Spleen (tissue), 7 donors: ENCODE measurements at regions not wholly inside any gene's neighbourhood (a gene's known extent, or its start where the extent isn't known, plus 50 kb on each side); places are given as distances from the start of the nearest gene placed in this dataset.

Experiments used
- CTCF ChIP-seq, 11 experiments: fragments of 200-600 bp in 7 of 11; fragments of 450-650 bp in 4 of 11; sonication (generic) in 4 of 11; IDR thresholded peaks in 8 of 11; conservative IDR thresholded peaks in 3 of 11; 1 replicate in 7 of 11; 2 replicates in 4 of 11; pipeline versions ENCODE4 v1.4.0 to v1.8.0; 2016 to 2021; ENCODE audit warnings: antibody characterized with exemption in 11 of 11, inconsistent platforms in 4 of 11, mild to moderate bottlenecking in 1 of 11
- POLR2A ChIP-seq, 3 donors: fragments of 450-650 bp; IDR thresholded peaks; one replicate each; pipeline ENCODE4 v1.5.1; 2017; ENCODE audit warnings: antibody characterized with exemption in 3 of 3, mild to moderate bottlenecking in 1 of 3
- donor health status: DM: no; HTN: no; CAD: no; lungs with moderate emphysema.
- donor health status: DM: no; HTN: no; CAD: no.
- donor health status: DM: no; HTN: no; CAD: no.

- TF ChIP-seq POLR2A (IDR thresholded peaks at IDR 0.05): no peak
- TF ChIP-seq CTCF (IDR thresholded peaks at IDR 0.05 in 8 of 11, conservative IDR thresholded peaks at IDR 0.05 in 3 of 11): no peak
These were observed 259.4 kb upstream of the IRX3 start for GRCh38 chr16:54545854-54546511.
